ENCODE measurements at regions not wholly inside any gene's neighbourhood (a gene's known extent, or its start where the extent isn't known, plus 50 kb on each side); places are given as distances from the start of the nearest gene placed in this dataset.
A peak's percentile ranks its signal among the peaks of the same experiment; 100 is the strongest.
"Not testable (repeated sequence)": the region's sequence is repeated elsewhere in the genome, so short reads cannot be mapped to it uniquely, and the experiment has no call there.

- no peak for FAIRE-seq
Observed at GRCh38 chr21:15559660-15560059, 170.1 kb upstream of the USP25 start.

DNA sequence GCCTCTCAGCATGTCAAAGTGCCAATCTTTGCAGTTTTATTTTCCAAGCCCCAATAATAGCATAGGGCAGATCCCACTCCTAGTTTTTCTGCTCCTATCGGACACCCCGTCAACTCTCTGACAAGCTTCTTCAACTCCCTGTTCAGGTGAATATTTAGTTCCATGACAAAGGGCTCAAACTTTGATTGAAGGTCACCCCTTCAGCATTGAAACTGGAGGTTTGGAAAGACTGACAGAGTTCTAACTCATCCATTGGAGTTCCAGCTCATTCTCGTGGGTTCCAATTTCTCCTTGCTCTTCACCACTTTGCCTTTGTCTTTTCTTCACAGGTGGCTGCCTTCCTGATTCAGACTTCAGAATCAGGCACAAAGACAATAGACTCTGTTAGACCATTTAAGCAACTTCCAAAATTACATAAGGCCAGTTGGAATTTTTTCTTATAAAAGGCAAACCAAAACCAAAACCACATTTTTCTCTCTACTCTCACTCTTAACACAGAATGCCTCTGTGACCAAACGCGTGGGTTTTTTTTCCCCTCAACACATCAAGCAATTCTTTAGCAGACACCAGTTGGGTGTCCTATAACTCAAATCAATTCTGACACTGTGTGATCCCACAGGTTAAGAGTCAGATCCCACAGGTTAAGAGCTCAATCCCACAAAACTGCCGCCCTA, 169.3 kb upstream of the USP25 start:
- no peak for FAIRE-seq

- no peak for FAIRE-seq
Observed at GRCh38 chr21:15562748-15563147, 167.0 kb upstream of the USP25 start.

GRCh38 chr21:15564907-15565306, 164.9 kb upstream of the USP25 start:
- no peak for FAIRE-seq

DNA sequence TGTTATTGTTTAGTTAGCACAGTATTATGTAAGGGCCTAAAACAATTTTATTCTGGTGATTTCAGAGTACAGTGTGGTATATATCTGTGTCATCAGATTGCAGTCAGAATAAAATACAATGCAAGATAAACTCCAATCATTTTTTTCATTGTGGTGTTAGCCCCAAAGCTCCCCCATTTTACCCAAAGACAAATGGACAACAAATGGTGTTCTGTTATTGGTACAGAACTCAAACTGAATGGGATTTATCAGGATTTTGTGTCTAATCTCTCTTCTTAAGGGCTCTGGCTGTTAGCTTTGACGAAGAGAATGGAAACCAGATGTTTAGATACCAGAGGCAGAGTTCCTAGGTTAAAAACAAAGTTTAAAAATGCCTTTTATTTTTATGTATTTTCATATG, 163.1 kb upstream of the USP25 start:
- FAIRE-seq, result no peak

DNA sequence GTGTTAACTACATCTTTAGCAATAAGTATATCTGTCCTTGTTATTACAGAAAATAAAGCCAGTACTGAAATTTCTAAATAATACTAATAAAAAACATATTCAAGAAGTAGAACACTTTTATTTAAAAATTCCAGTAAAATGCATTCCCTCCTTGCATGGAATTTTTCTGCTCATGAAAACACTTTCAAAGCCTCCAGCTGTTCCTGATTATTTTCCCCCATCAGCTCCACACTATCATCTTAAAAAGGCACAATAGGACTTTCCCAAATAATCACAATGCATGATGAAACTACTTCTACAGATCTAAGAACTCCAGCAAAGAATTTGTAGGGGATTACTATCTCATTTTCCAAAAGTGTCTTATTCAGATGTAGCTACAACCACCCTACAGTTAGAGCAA, 162.6 kb upstream of the USP25 start:
- no peak for FAIRE-seq

DNA sequence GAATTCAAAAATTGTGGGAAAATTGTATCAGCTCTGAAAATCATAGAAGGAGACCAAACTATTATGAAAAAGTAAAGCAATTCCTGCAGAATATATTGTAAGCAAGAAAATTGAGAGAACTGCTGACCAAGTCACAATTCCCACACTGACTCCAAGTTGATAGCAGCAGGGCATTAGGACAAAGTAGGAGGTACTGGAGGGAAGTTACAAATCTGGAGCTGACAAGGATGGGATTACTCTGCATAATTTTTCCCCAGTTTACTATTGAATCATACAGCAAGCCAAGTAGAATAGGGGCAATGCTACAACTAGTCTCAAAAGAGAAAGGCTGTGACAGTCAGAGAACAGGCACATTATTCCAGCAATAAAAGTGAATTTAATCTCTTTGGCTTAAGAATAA, 161.3 kb upstream of the USP25 start:
- FAIRE-seq, result no peak

DNA sequence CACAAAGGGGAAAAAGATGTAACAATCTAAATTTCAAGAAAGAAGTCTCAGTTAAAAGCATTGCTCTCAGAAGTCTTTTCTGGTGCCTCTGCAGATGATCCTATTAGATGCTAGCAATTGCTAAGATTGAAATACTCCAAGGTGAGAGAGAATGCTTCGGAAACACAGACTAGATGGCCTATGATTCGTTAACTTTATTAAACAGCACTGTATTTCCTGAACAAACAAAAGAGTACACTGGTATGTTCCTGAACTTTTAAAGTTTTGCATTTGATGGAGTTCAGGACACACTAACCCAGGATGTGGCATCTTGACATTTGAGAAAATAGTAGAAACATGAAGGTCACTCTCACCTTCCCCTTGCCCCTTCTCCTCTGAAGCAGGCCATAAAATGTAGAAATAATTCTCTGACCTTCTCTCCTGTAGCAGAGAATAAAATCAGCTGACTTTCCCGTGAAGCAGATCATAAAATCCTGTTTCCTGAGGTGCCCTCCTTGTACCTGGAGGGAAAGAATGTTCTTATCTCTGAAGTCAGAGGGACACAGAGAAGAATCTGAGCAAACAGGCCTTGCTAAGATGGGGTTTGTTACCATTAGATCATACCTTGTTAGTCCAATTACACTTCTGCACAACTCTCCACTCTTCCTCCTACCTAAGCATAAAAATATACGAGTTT, 142.9 kb upstream of the USP25 start:
- FAIRE-seq, result no peak

DNA sequence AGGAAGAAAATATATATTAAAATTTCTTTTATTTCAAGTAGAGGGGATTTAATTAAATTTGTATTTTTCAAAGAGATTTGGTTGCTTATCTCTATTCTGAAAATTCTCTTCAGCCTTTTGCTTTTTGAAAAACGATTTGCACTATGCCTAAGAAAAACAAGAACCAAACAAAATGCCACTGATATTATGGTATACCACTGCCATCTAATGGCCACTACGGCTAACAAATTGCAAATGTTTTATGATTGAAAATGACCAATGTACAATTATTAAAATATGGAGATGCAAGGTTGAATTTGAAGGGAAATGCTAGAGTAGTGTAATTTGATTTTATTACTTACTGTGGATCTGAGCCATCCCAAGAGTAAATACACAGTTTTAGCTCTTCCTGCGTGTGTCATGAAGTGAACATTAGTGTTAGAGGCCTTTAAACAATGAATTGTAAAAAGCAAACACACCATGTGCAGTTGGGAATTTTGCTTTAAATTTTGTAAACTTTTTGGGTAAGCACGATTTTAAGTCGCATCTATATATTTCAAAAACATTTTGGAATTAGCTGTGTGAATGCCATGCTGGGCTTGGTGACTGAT, 137.4 kb upstream of the USP25 start:
- peak; percentile 94 for FAIRE-seq

DNA sequence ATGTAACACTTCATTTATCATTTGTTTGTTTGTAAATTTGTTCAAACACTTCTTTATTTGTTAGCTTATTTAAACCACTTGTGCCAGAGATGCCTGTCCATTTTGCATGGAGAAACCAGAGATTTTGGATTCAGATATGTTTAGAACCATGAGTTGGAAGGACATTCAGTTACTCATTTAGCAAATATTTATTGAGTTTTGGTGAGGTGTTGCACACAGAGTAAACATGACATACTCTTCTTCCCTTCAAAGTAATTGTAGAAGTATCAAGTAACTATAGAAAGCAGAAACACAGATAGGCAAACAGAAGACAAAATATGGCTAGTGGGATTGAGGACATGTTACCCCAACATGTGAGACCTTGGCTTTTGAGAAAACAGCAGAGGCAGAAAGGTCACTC, 136.8 kb upstream of the USP25 start:
- FAIRE-seq, result no peak

- FAIRE-seq, result no peak
Observed at GRCh38 chr21:15601390-15601789, 128.4 kb upstream of the USP25 start.

GRCh38 chr21:15604413-15604812, 125.4 kb upstream of the USP25 start:
- FAIRE-seq, result no peak

- no peak for FAIRE-seq
Observed at GRCh38 chr21:15614766-15615165, 115.0 kb upstream of the USP25 start.

DNA sequence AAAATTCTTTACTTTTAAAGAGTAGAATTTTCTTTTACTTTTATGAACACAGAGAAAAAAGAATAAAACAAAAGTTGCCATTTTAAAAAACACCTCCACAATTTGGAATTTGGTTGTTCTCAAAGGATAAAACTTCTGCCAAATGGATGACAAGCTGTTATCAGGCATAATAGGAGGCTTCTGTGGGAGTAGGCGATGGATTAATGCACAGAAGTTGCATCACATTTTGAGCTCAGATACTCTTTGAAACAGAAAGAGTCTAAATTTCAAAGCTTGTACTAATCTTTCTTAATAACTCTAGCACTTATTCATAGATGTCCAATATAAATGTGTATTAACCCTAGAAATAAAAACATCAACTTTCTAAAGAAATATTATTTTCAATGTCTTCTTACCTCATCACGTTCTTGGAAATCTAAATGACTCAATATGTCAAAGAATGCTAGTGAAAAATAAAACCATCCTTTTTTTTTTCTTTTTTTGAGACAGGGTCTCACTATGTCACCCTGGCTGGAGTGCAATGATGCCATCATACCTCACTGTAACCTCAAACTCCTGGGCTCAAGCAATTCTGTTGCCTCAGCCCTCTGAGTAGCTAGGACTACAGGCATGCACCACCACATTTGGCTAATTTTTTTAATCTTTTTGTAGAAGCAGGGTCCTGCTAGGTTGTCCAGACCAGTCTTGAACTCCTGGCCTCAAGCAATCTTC, 112.8 kb upstream of the USP25 start:
- no peak for FAIRE-seq

- no peak for FAIRE-seq
Observed at GRCh38 chr21:15617964-15618363, 111.8 kb upstream of the USP25 start.

DNA sequence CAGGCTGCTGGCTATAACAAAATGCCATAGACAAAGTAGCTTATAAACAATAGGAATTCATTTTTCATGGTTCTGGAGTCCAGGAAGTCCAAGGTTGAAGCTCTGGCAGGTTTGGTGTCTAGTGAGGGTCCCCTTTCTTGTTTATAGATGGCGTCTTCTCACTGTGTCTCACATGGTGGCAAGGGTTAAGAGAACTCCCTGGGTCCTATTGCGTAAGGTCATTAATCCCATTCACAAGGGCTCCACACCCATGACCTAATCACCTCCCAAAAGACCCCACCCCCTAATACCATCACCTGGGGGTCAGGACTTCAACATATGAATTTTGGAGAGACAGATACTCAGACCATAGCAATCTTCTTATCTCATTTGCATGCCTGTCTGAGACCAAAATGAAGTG, 108.9 kb upstream of the USP25 start:
- FAIRE-seq, result no peak

GRCh38 chr21:15624646-15625045, 105.1 kb upstream of the USP25 start:
- FAIRE-seq, result no peak

GRCh38 chr21:15625363-15625762, 104.4 kb upstream of the USP25 start:
- no peak for FAIRE-seq

DNA sequence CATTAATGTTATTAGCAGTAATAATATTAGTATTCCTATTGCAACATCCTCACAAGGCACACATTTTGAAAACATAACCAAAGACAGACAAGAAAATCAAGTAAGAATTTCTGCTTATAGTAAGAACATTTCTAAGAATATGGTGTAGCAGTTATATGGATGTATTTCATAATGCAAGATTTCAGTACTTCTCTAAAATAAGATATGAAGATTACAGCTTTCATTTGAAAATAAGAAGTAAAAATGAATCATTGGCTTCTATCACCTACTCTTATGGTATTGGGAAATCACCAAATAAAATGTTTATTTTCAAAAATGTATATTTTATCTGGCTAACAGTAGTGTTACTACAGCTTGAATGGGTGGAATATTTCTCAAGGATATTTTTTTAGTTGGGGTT, 103.8 kb upstream of the USP25 start:
- FAIRE-seq, result no peak

- FAIRE-seq, result no peak
Observed at GRCh38 chr21:15627011-15627410, 102.8 kb upstream of the USP25 start.

- FAIRE-seq, result no peak
Observed at GRCh38 chr21:15627823-15628222, 102.0 kb upstream of the USP25 start.

- no peak for FAIRE-seq
Observed at GRCh38 chr21:15631342-15631741, 98.4 kb upstream of the USP25 start.

- FAIRE-seq, result not testable (repeated sequence)
Observed at GRCh38 chr21:15634541-15634940, 95.2 kb upstream of the USP25 start.
